H1 (cell line): ENCODE measurements at regions not wholly inside any gene's neighbourhood (a gene's known extent, or its start where the extent isn't known, plus 50 kb on each side); places are given as distances from the start of the nearest gene placed in this dataset.

Experiments used
- CEBPB ChIP-seq: IDR thresholded peaks from 2 replicates; pipeline ENCODE4 v1.6.1; 2012; ENCODE audit warnings: low read depth, low read length
- CHD7 ChIP-seq: fragments of 300-600 bp; sonication (generic); IDR thresholded peaks from 2 replicates; pipeline ENCODE4 v1.7.1; 2012; ENCODE audit warnings: low read length, moderate library complexity, mild to moderate bottlenecking, inconsistent platforms; ENCODE audit not compliant: insufficient replicate concordance
- E2F6 ChIP-seq: IDR thresholded peaks from 2 replicates; pipeline ENCODE4 v1.6.1; 2012; ENCODE audit warnings: inconsistent platforms
- HDAC2 ChIP-seq, 2 experiments: fragments of 300-600 bp in 1 of 2; sonication (generic) in 1 of 2; IDR thresholded peaks; 2 replicates each; pipeline ENCODE4 v1.6.1; 2011 to 2012; ENCODE audit warnings: low read depth in 2 of 2, low read length in 2 of 2, mild to moderate bottlenecking in 2 of 2, moderate library complexity in 2 of 2, borderline replicate concordance in 1 of 2, inconsistent platforms in 1 of 2
- MAFK ChIP-seq: IDR thresholded peaks from 2 replicates; pipeline ENCODE4 v1.6.1; 2012; ENCODE audit warnings: low read depth, mild to moderate bottlenecking, improper control_type of control experiment, low read length
- RAD21 ChIP-seq, 2 experiments: IDR thresholded peaks in 1 of 2; conservative IDR thresholded peaks in 1 of 2; 2 replicates each; pipeline ENCODE4 v1.6.1; 2011; ENCODE audit warnings: low read depth in 2 of 2, low read length in 2 of 2, improper control_type of control experiment in 1 of 2, inconsistent platforms in 1 of 2, mild to moderate bottlenecking in 1 of 2, moderate library complexity in 1 of 2
- RFX5 ChIP-seq: IDR thresholded peaks from 2 replicates; pipeline ENCODE4 v1.6.1; 2011; ENCODE audit warnings: low read depth, low read length, improper control_type of control experiment, borderline replicate concordance
- RXRA ChIP-seq: IDR thresholded peaks from 2 replicates; pipeline ENCODE4 v1.6.1; 2011; ENCODE audit warnings: low read depth, mild to moderate bottlenecking, low read length, moderate library complexity; ENCODE audit not compliant: insufficient read depth
- SP1 ChIP-seq: IDR thresholded peaks from 2 replicates; pipeline ENCODE4 v1.6.1; 2011; ENCODE audit warnings: low read depth, low read length
- TEAD4 ChIP-seq: IDR thresholded peaks from 2 replicates; pipeline ENCODE4 v1.6.1; 2012; ENCODE audit warnings: low read depth, low read length, inconsistent platforms, mixed read lengths

GRCh38 chr11:13862845-13863392 lies 99.6 kb upstream of the SPON1 start (continued):
- no peak for TF ChIP-seq CHD7
- TF ChIP-seq MAFK, result no peak
- no peak for TF ChIP-seq CEBPB
- no peak for TF ChIP-seq HDAC2 (IDR thresholded peaks at IDR 0.05; ENCODE audit: borderline replicate concordance in 1 of 2, low read depth in 2 of 2, low read length in 2 of 2)
- TF ChIP-seq RXRA, result no peak
- TF ChIP-seq E2F6, result no peak
- TF ChIP-seq RFX5, result no peak
- TF ChIP-seq RAD21 (IDR thresholded peaks at IDR 0.05 in 1 of 2, conservative IDR thresholded peaks at IDR 0.05 in 1 of 2; ENCODE audit: low read depth in 2 of 2, low read length in 2 of 2), result no peak
- TF ChIP-seq TEAD4, result no peak
- TF ChIP-seq SP1, result no peak
